Tibial nerve (tissue), 4 donors: ENCODE measurements at regions not wholly inside any gene's neighbourhood (a gene's known extent, or its start where the extent isn't known, plus 50 kb on each side); places are given as distances from the start of the nearest gene placed in this dataset.

Source experiments
- DNase-seq, 2 donors: peaks; one replicate each; pipeline ENCODE4 v3.0.0-alpha.2; 2019; ENCODE audit warnings: low spot score in 2 of 2
- H3K27ac ChIP-seq, 4 donors: fragments of 200-600 bp; sonication (generic) in 3 of 4; one replicate each; pipeline ENCODE4 v1.5.1; 2017 to 2019; ENCODE audit warnings: mild to moderate bottlenecking in 1 of 4
- H3K27me3 ChIP-seq, 2 donors: fragments of 200-600 bp; sonication (generic) in 1 of 2; one replicate each; pipeline versions ENCODE4 v1.5.1 to v1.6.0; 2017 to 2019
- H3K36me3 ChIP-seq, 3 donors: fragments of 200-600 bp; sonication (generic); one replicate each; pipeline ENCODE4 v1.5.1; 2018 to 2019
- H3K4me1 ChIP-seq, 4 donors: fragments of 200-600 bp; sonication (generic) in 3 of 4; one replicate each; pipeline ENCODE4 v1.5.1; 2017 to 2019
- H3K4me3 ChIP-seq, 4 donors: fragments of 200-600 bp; sonication (generic) in 3 of 4; one replicate each; pipeline ENCODE4 v1.5.1; 2017 to 2019; ENCODE audit warnings: mild to moderate bottlenecking in 1 of 4, moderate library complexity in 1 of 4
- H3K9me3 ChIP-seq, 4 donors: fragments of 200-600 bp; sonication (generic) in 3 of 4; one replicate each; pipeline ENCODE4 v1.5.1; 2017 to 2019
- CTCF ChIP-seq, 5 experiments: fragments of 200-600 bp in 3 of 5; fragments of 450-650 bp in 2 of 5; sonication (generic) in 3 of 5; IDR thresholded peaks; one replicate each; pipeline ENCODE4 v1.5.1; 2016 to 2019; ENCODE audit warnings: antibody characterized with exemption in 5 of 5, mild to moderate bottlenecking in 3 of 5, moderate library complexity in 2 of 5
- EP300 ChIP-seq, 2 donors: sonication (generic); formaldehyde crosslinking; IDR thresholded peaks; one replicate each; pipeline ENCODE4 v1.6.1; 2017; ENCODE audit warnings: antibody characterized with exemption in 2 of 2, mild to moderate bottlenecking in 1 of 2
- POLR2A ChIP-seq, 2 donors: fragments of 450-650 bp; IDR thresholded peaks; one replicate each; pipeline ENCODE4 v1.6.1; 2017; ENCODE audit warnings: antibody characterized with exemption in 2 of 2, mild to moderate bottlenecking in 2 of 2, moderate library complexity in 2 of 2
- WGBS, 2 donors: methylation state at CpG; one replicate each; pipeline ENCODE4 v1.1.5; 2018; 5-methylcytosine and 5-hydroxymethylcytosine counted together

GRCh38 chr4:187166886-187167512 is 443.3 kb upstream of the FAT1 start:
- TF ChIP-seq CTCF (IDR thresholded peaks at IDR 0.05) (no peak), POLR2A (IDR thresholded peaks at IDR 0.05) (no peak), EP300 (IDR thresholded peaks at IDR 0.05) (no peak)
- DNase-seq = no peak
- Histone ChIP-seq H3K36me3 (no peaks in the 10 kb centered on the region), H3K4me3 (no peak overlapping the region), H3K27me3 (no peaks in the 10 kb centered on the region), H3K9me3 (no peaks in the 10 kb centered on the region), H3K4me1 (no peaks in the 10 kb centered on the region), H3K27ac (no peak overlapping the region)
- WGBS, 2 donors = 86 to 91% methylated on average over 7 of the region's 7 CpGs

- no peak overlapping the region for H3K27ac ChIP-seq
- no peaks in the 10 kb centered on the region for H3K27me3 ChIP-seq
- TF ChIP-seq CTCF (IDR thresholded peaks at IDR 0.05) (no peak), POLR2A (IDR thresholded peaks at IDR 0.05) (no peak), EP300 (IDR thresholded peaks at IDR 0.05) (no peak)
- no peak overlapping the region for H3K4me3 ChIP-seq
- no peak for DNase-seq
- peaks cover 0 to 5% (median 0%) of the 10 kb centered on the region in 4 donors for H3K4me1 ChIP-seq
- no peaks in the 10 kb centered on the region for H3K9me3 ChIP-seq
- WGBS, 2 donors = 60 to 67% methylated on average over 12 of the region's 12 CpGs
- H3K36me3 ChIP-seq = no peaks in the 10 kb centered on the region
Measured at GRCh38 chr4:187171706-187172339, 448.2 kb upstream of the FAT1 start.

GRCh38 chr4:187172340-187172761 is 448.7 kb upstream of the FAT1 start:
- WGBS, 2 donors = 46 to 61% methylated on average over 7 of the region's 7 CpGs
- TF ChIP-seq CTCF (IDR thresholded peaks at IDR 0.05) (no peak), POLR2A (IDR thresholded peaks at IDR 0.05) (no peak), EP300 (IDR thresholded peaks at IDR 0.05) (no peak)
- no peak overlapping the region for H3K4me3 ChIP-seq
- H3K27ac ChIP-seq = no peak overlapping the region
- no peaks in the 10 kb centered on the region for H3K27me3 ChIP-seq
- H3K4me1 ChIP-seq = peaks cover 0 to 8% (median 0%) of the 10 kb centered on the region in 4 donors
- no peaks in the 10 kb centered on the region for H3K9me3 ChIP-seq
- no peak for DNase-seq
- no peaks in the 10 kb centered on the region for H3K36me3 ChIP-seq

- H3K36me3 ChIP-seq = no peaks in the 10 kb centered on the region
- DNase-seq = no peak
- no peak overlapping the region for H3K27ac ChIP-seq
- WGBS, 2 donors = 75 to 79% methylated on average over 8 of the region's 8 CpGs
- no peaks in the 10 kb centered on the region for H3K9me3 ChIP-seq
- no peak for TF ChIP-seq EP300 (IDR thresholded peaks at IDR 0.05)
- TF ChIP-seq POLR2A (IDR thresholded peaks at IDR 0.05) = no peak
- no peak for TF ChIP-seq CTCF (IDR thresholded peaks at IDR 0.05)
- peaks cover 0 to 30% (median 0%) of the 10 kb centered on the region in 4 donors for H3K4me1 ChIP-seq
- no peak overlapping the region for H3K4me3 ChIP-seq
- no peaks in the 10 kb centered on the region for H3K27me3 ChIP-seq
Measured at GRCh38 chr4:187174749-187175148, 451.1 kb upstream of the FAT1 start.

- H3K36me3 ChIP-seq = no peaks in the 10 kb centered on the region
- H3K27me3 ChIP-seq = no peaks in the 10 kb centered on the region
- DNase-seq = no peak
- TF ChIP-seq EP300 (IDR thresholded peaks at IDR 0.05) (no peak), POLR2A (IDR thresholded peaks at IDR 0.05) (no peak), CTCF (IDR thresholded peaks at IDR 0.05) (no peak)
- peaks cover 0 to 30% (median 0%) of the 10 kb centered on the region in 4 donors for H3K4me1 ChIP-seq
- H3K4me3 ChIP-seq = no peak overlapping the region
- H3K27ac ChIP-seq = no peak overlapping the region
- H3K9me3 ChIP-seq = no peaks in the 10 kb centered on the region
- WGBS, 2 donors = 82 to 85% methylated on average over 5 of the region's 5 CpGs
Measured at GRCh38 chr4:187175197-187175596, 451.5 kb upstream of the FAT1 start.
